ENCODE measurements at regions not wholly inside any gene's neighbourhood (a gene's known extent, or its start where the extent isn't known, plus 50 kb on each side); places are given as distances from the start of the nearest gene placed in this dataset.
"Not testable (repeated sequence)": the region's sequence is repeated elsewhere in the genome, so short reads cannot be mapped to it uniquely, and the experiment has no call there.

GRCh38 chr7:3179456-3179855 is 121.6 kb upstream of the SDK1 start:
- no peak for DNase-seq
- intact Hi-C loops (cut with DNase I), result no loop called here
- H3K27ac ChIP-seq, result no peak overlapping the region
- no peak for ATAC-seq
- H3K36me3 ChIP-seq, result no peaks in the 10 kb centered on the region
- H3K4me3 ChIP-seq, result no peak overlapping the region
- TF ChIP-seq, protein P1, sequence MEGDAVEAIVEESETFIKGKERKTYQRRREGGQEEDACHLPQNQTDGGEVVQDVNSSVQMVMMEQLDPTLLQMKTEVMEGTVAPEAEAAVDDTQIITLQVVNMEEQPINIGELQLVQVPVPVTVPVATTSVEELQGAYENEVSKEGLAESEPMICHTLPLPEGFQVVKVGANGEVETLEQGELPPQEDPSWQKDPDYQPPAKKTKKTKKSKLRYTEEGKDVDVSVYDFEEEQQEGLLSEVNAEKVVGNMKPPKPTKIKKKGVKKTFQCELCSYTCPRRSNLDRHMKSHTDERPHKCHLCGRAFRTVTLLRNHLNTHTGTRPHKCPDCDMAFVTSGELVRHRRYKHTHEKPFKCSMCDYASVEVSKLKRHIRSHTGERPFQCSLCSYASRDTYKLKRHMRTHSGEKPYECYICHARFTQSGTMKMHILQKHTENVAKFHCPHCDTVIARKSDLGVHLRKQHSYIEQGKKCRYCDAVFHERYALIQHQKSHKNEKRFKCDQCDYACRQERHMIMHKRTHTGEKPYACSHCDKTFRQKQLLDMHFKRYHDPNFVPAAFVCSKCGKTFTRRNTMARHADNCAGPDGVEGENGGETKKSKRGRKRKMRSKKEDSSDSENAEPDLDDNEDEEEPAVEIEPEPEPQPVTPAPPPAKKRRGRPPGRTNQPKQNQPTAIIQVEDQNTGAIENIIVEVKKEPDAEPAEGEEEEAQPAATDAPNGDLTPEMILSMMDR (IDR thresholded peaks at IDR 0.05), result no peak
- no peak for TF ChIP-seq POLR2A (IDR thresholded peaks at IDR 0.05)
- peaks cover 0 to 8% (median 0%) of the 10 kb centered on the region in 12 donors for H3K9me3 ChIP-seq
- peaks cover 0 to 4% (median 0%) of the 10 kb centered on the region in 9 donors for H3K27me3 ChIP-seq
- H3K4me1 ChIP-seq, result no peaks in the 10 kb centered on the region
- 77 to 82% (median 81%) methylated on average over 8 of the region's 8 CpGs for WGBS, 4 donors

DNA sequence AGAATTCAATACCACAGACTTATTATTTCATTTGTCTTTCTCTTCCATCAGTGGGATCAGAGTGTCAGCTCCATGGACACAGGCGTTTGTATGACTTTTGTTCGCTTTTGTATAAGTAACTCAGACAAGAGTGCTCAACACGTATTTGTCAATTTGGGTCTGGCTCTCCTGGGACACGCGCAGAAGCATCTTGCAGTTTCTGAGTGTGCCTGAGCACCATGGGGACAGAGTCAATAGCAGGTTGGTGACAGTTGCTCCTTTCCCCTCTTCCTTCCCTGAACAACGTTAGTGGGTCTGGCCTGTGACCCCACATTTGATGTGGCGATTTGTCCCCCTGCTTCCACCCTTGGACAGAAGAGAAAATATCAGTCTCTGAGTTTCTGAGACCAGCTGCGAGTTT is 120.4 kb upstream of the SDK1 start:
- TF ChIP-seq POLR2A (IDR thresholded peaks at IDR 0.05), result no peak
- TF ChIP-seq, protein P1 (IDR thresholded peaks at IDR 0.05), result no peak
- 73 to 87% (median 81%) methylated on average over 8 of the region's 8 CpGs for WGBS, 4 donors
- Histone ChIP-seq H3K4me3 (no peak overlapping the region), H3K36me3 (no peaks in the 10 kb centered on the region), H3K27ac (no peak overlapping the region), H3K4me1 (no peaks in the 10 kb centered on the region), H3K9me3 (peaks cover 0 to 8% (median 0%) of the 10 kb centered on the region in 12 donors), H3K27me3 (peaks cover 0 to 4% (median 0%) of the 10 kb centered on the region in 9 donors)
- DNase-seq, result no peak
- ATAC-seq, result no peak
- intact Hi-C loops (cut with DNase I), result no loop called here

DNA sequence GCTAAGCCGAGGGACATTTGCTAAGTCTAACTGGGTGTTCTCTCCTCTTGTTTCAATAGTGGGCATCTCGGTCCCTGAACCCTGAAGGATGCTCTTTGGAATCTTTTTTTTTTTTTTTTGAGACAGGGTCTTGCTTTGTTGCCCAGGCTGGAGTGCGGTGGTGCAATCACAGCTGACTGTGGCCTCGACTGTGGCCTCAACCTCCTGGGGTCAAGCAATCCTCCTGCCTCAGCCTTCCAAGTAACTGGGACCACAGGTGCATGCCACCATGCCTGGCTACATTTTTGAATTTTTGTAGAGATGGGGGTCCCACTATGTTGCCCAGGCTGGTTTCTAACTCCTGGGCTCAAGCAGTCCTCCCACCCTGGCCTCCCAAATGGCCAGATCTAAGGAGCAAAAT is 119.0 kb upstream of the SDK1 start:
- H3K4me3 ChIP-seq; DNase-seq; ATAC-seq; H3K9me3 ChIP-seq; intact Hi-C loops (cut with DNase I); H3K36me3 ChIP-seq; H3K4me1 ChIP-seq; H3K27me3 ChIP-seq; H3K27ac ChIP-seq: not testable (repeated sequence)
- WGBS, 4 donors, result 66 to 86% (median 74%) methylated on average over 4 of the region's 4 CpGs

DNA sequence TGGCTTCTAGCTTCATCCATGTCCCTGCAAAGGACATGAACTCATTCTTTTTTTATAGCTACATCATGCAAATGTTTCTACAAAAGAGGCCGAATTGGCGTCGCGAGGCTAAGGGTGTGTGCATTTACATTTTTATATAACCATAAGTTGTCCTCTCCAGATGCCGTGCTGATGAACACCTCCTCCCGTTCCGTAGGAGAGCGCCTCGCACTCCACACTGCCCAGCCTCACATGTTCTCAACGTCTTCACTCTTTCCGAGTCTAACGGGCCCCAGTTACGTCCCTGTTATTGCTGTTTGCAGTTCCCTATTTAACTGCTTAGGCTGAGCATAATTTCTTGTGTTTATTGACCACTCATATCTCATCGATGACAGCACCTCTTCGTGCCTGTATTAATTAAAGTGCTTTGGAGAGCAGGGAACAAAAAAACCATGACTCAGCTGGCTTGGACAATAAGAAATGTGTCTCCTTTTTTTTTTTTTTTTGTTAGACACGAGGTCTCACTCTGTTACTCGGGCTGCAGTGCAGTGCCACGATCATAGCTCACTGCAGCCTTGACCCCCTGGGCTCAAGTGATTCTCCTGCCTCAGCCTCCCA is 113.5 kb upstream of the SDK1 start:
- H3K4me3 ChIP-seq, result no peak overlapping the region
- no peak overlapping the region for H3K27ac ChIP-seq
- H3K27me3 ChIP-seq, result no peaks in the 10 kb centered on the region
- no peaks in the 10 kb centered on the region for H3K4me1 ChIP-seq
- intact Hi-C loops (cut with DNase I), result no loop called here
- no peaks in the 10 kb centered on the region for H3K36me3 ChIP-seq
- ATAC-seq (no peak), DNase-seq (no peak)
- H3K9me3 ChIP-seq, result peaks cover 0 to 8% (median 0%) of the 10 kb centered on the region in 12 donors
- no peak for TF ChIP-seq POLR2A (IDR thresholded peaks at IDR 0.05)
- TF ChIP-seq, protein P1 (IDR thresholded peaks at IDR 0.05), result no peak
- WGBS, 4 donors, result 80 to 87% (median 85%) methylated on average over 18 of the region's 18 CpGs

- Histone ChIP-seq H3K4me3 (no peak overlapping the region), H3K9me3 (no peaks in the 10 kb centered on the region), H3K36me3 (no peaks in the 10 kb centered on the region), H3K27ac (no peak overlapping the region), H3K4me1 (no peaks in the 10 kb centered on the region), H3K27me3 (no peaks in the 10 kb centered on the region)
- 73 to 79% (median 77%) methylated on average over 9 of the region's 9 CpGs for WGBS, 4 donors
- DNase-seq, result no peak
- intact Hi-C loops (cut with DNase I), result no loop called here
- ATAC-seq, result no peak
- TF ChIP-seq POLR2A (IDR thresholded peaks at IDR 0.05), result no peak
- TF ChIP-seq, protein P1 (IDR thresholded peaks at IDR 0.05), result no peak
Observed at GRCh38 chr7:3188946-3189345, 112.1 kb upstream of the SDK1 start.
